BLaER1 (cell line): ENCODE measurements at regions not wholly inside any gene's neighbourhood (a gene's known extent, or its start where the extent isn't known, plus 50 kb on each side); places are given as distances from the start of the nearest gene placed in this dataset.
"Not testable (repeated sequence)": the region's sequence is repeated elsewhere in the genome, so short reads cannot be mapped to it uniquely, and the experiment has no call there.

ENCODE experiments used
- H3K27ac ChIP-seq: shearing (Covaris generic); formaldehyde crosslinking; 2 replicates; pipeline ENCODE4 v1.8.1; 2022
- H3K27me3 ChIP-seq: shearing (Covaris generic); formaldehyde crosslinking; 2 replicates; pipeline ENCODE4 v1.8.1; 2022
- H3K36me3 ChIP-seq: shearing (Covaris generic); formaldehyde crosslinking; 2 replicates; pipeline ENCODE4 v1.8.1; 2022
- H3K4me1 ChIP-seq: shearing (Covaris generic); formaldehyde crosslinking; 2 replicates; pipeline ENCODE4 v1.8.1; 2022
- H3K4me2 ChIP-seq: shearing (Covaris generic); formaldehyde crosslinking; 2 replicates; pipeline ENCODE4 v1.8.1; 2022
- H3K4me3 ChIP-seq: shearing (Covaris generic); formaldehyde crosslinking; 2 replicates; pipeline ENCODE4 v1.8.1; 2022
- H3K9ac ChIP-seq: shearing (Covaris generic); formaldehyde crosslinking; 2 replicates; pipeline ENCODE4 v1.8.1; 2022
- H3K9me3 ChIP-seq: shearing (Covaris generic); formaldehyde crosslinking; 2 replicates; pipeline ENCODE4 v1.8.1; 2022
- H4K20me1 ChIP-seq: shearing (Covaris generic); formaldehyde crosslinking; 2 replicates; pipeline ENCODE4 v1.8.1; 2022
- Cebpa-rat ChIP-seq: shearing (Covaris generic); IDR thresholded peaks from 2 replicates; pipeline ENCODE4 v1.8.1; 2022

GRCh38 chr7:67928141-67928540, 931.5 kb downstream of the TYW1 start:
- Histone ChIP-seq H3K9me3 (no peaks in the 10 kb centered on the region), H3K27ac (no peak overlapping the region), H3K27me3 (no peaks in the 10 kb centered on the region), H3K4me2 (no peak overlapping the region), H3K36me3 (no peaks in the 10 kb centered on the region), H3K4me3 (no peak overlapping the region), H4K20me1 (no peaks in the 10 kb centered on the region), H3K9ac (no peak overlapping the region), H3K4me1 (no peaks in the 10 kb centered on the region)
- TF ChIP-seq Cebpa-rat: no peak

GRCh38 chr7:67936447-67936846, 939.8 kb downstream of the TYW1 start:
- not testable (repeated sequence) for H3K9ac ChIP-seq, H3K4me1 ChIP-seq, H3K4me3 ChIP-seq

GRCh38 chr7:67940400-67940799, 943.8 kb downstream of the TYW1 start:
- H3K9me3 ChIP-seq: no peaks in the 10 kb centered on the region
- no peak overlapping the region for H3K27ac ChIP-seq
- H3K4me1 ChIP-seq: no peaks in the 10 kb centered on the region
- no peaks in the 10 kb centered on the region for H3K36me3 ChIP-seq
- no peak overlapping the region for H3K4me2 ChIP-seq
- H4K20me1 ChIP-seq: no peaks in the 10 kb centered on the region
- TF ChIP-seq Cebpa-rat: no peak
- no peaks in the 10 kb centered on the region for H3K27me3 ChIP-seq
- no peak overlapping the region for H3K4me3 ChIP-seq
- H3K9ac ChIP-seq: no peak overlapping the region

More at GRCh38 chr7:67936447-67936846, 939.8 kb downstream of the TYW1 start:
- H3K9me3 ChIP-seq, H3K4me2 ChIP-seq, H3K36me3 ChIP-seq, H3K27me3 ChIP-seq, H4K20me1 ChIP-seq, H3K27ac ChIP-seq: not testable (repeated sequence)

GRCh38 chr7:67947191-67947590, 950.6 kb downstream of the TYW1 start:
- no peak overlapping the region for H3K4me3 ChIP-seq
- TF ChIP-seq Cebpa-rat: no peak

GRCh38 chr7:67947646-67948045, 951.0 kb downstream of the TYW1 start:
- no peak for TF ChIP-seq Cebpa-rat
- Histone ChIP-seq H4K20me1 (no peaks in the 10 kb centered on the region), H3K4me1 (peaks cover 8% of the 10 kb centered on the region), H3K9ac (no peak overlapping the region), H3K36me3 (no peaks in the 10 kb centered on the region), H3K27ac (no peak overlapping the region), H3K9me3 (no peaks in the 10 kb centered on the region), H3K4me2 (no peak overlapping the region), H3K4me3 (no peak overlapping the region), H3K27me3 (no peaks in the 10 kb centered on the region)

More at GRCh38 chr7:67947191-67947590, 950.6 kb downstream of the TYW1 start:
- no peaks in the 10 kb centered on the region for H3K36me3 ChIP-seq
- H3K4me2 ChIP-seq: no peak overlapping the region
- H3K4me1 ChIP-seq: peaks cover 8% of the 10 kb centered on the region
- H3K27ac ChIP-seq: no peak overlapping the region
- no peaks in the 10 kb centered on the region for H4K20me1 ChIP-seq
- no peaks in the 10 kb centered on the region for H3K27me3 ChIP-seq
- no peaks in the 10 kb centered on the region for H3K9me3 ChIP-seq
- H3K9ac ChIP-seq: no peak overlapping the region

GRCh38 chr7:67950321-67951083, 953.9 kb downstream of the TYW1 start:
- Histone ChIP-seq H3K4me3 (no peak overlapping the region), H4K20me1 (no peaks in the 10 kb centered on the region), H3K4me2 (no peak overlapping the region), H3K36me3 (no peaks in the 10 kb centered on the region), H3K27me3 (no peaks in the 10 kb centered on the region), H3K9ac (no peak overlapping the region), H3K4me1 (peaks cover 8% of the 10 kb centered on the region), H3K27ac (no peak overlapping the region), H3K9me3 (no peaks in the 10 kb centered on the region)
- TF ChIP-seq Cebpa-rat: peak; percentile 70; the same call in 1 of the 2 replicates

- no peak overlapping the region for H3K4me3 ChIP-seq
- no peak overlapping the region for H3K9ac ChIP-seq
- no peaks in the 10 kb centered on the region for H3K9me3 ChIP-seq
- H3K27ac ChIP-seq: no peak overlapping the region
- no peak overlapping the region for H3K4me2 ChIP-seq
- H3K4me1 ChIP-seq: peaks cover 8% of the 10 kb centered on the region
- H4K20me1 ChIP-seq: no peaks in the 10 kb centered on the region
- H3K36me3 ChIP-seq: no peaks in the 10 kb centered on the region
- no peaks in the 10 kb centered on the region for H3K27me3 ChIP-seq
- no peak for TF ChIP-seq Cebpa-rat
Measured at GRCh38 chr7:67955061-67955460, 958.4 kb downstream of the TYW1 start.

GRCh38 chr7:67962863-67963262, 966.2 kb downstream of the TYW1 start:
- H3K27ac ChIP-seq: no peak overlapping the region
- H3K4me2 ChIP-seq: no peak overlapping the region
- no peaks in the 10 kb centered on the region for H4K20me1 ChIP-seq
- H3K9ac ChIP-seq: no peak overlapping the region
- no peaks in the 10 kb centered on the region for H3K27me3 ChIP-seq
- H3K9me3 ChIP-seq: no peaks in the 10 kb centered on the region
- H3K4me3 ChIP-seq: no peak overlapping the region
- no peaks in the 10 kb centered on the region for H3K4me1 ChIP-seq
- TF ChIP-seq Cebpa-rat: no peak
- H3K36me3 ChIP-seq: no peaks in the 10 kb centered on the region

GRCh38 chr7:67976490-67976889, 979.9 kb downstream of the TYW1 start:
- Histone ChIP-seq H3K9ac (no peak overlapping the region), H3K27me3 (no peaks in the 10 kb centered on the region), H3K4me2 (no peak overlapping the region), H3K36me3 (no peaks in the 10 kb centered on the region), H3K4me1 (no peaks in the 10 kb centered on the region), H3K4me3 (no peak overlapping the region), H3K27ac (no peak overlapping the region), H4K20me1 (no peaks in the 10 kb centered on the region), H3K9me3 (no peaks in the 10 kb centered on the region)
- no peak for TF ChIP-seq Cebpa-rat

GRCh38 chr7:67983486-67983885, 986.9 kb downstream of the TYW1 start:
- Histone ChIP-seq H3K9me3 (no peaks in the 10 kb centered on the region), H3K4me1 (no peaks in the 10 kb centered on the region), H3K4me3 (no peak overlapping the region), H4K20me1 (no peaks in the 10 kb centered on the region), H3K4me2 (no peak overlapping the region), H3K9ac (no peak overlapping the region), H3K27me3 (no peaks in the 10 kb centered on the region), H3K36me3 (no peaks in the 10 kb centered on the region), H3K27ac (no peak overlapping the region)
- no peak for TF ChIP-seq Cebpa-rat

GRCh38 chr7:67984326-67984725, 987.7 kb downstream of the TYW1 start:
- Histone ChIP-seq H3K4me1 (no peaks in the 10 kb centered on the region), H3K27ac (no peak overlapping the region), H3K4me3 (no peak overlapping the region), H3K36me3 (no peaks in the 10 kb centered on the region), H3K4me2 (no peak overlapping the region), H4K20me1 (no peaks in the 10 kb centered on the region), H3K9me3 (no peaks in the 10 kb centered on the region), H3K27me3 (no peaks in the 10 kb centered on the region), H3K9ac (no peak overlapping the region)
- no peak for TF ChIP-seq Cebpa-rat
